HG02759 (cell line): ENCODE measurements at regions not wholly inside any gene's neighbourhood (a gene's known extent, or its start where the extent isn't known, plus 50 kb on each side); places are given as distances from the start of the nearest gene placed in this dataset.

Experiments used
- ATAC-seq: cut with Tn5 transposase; IDR thresholded peaks from one replicate; pipeline ENCODE4 v1.9.1; 2021; ENCODE audit warnings: mild to moderate bottlenecking, moderate library complexity; ENCODE audit not compliant: unreplicated experiment

- ATAC-seq, result no peak
These were observed 779.7 kb upstream of the FLRT2 start for GRCh38 chr14:84750284-84750683.

- no peak for ATAC-seq
These were observed 779.0 kb upstream of the FLRT2 start for GRCh38 chr14:84750763-84751554.

GRCh38 chr14:84751745-84752144, 778.2 kb upstream of the FLRT2 start:
- ATAC-seq, result no peak

GRCh38 chr14:84760489-84761126, 769.3 kb upstream of the FLRT2 start:
- ATAC-seq, result no peak

GRCh38 chr14:84767434-84767833, 762.5 kb upstream of the FLRT2 start:
- no peak for ATAC-seq

GRCh38 chr14:84770030-84770429, 759.9 kb upstream of the FLRT2 start:
- no peak for ATAC-seq

GRCh38 chr14:84777356-84777755, 752.6 kb upstream of the FLRT2 start:
- no peak for ATAC-seq

- no peak for ATAC-seq
These were observed 747.0 kb upstream of the FLRT2 start for GRCh38 chr14:84782902-84783301.

GRCh38 chr14:84783511-84783910, 746.4 kb upstream of the FLRT2 start:
- no peak for ATAC-seq

GRCh38 chr14:84785996-84786395, 743.9 kb upstream of the FLRT2 start:
- ATAC-seq, result no peak

- no peak for ATAC-seq
These were observed 740.9 kb upstream of the FLRT2 start for GRCh38 chr14:84789012-84789411.

- ATAC-seq, result no peak
These were observed 737.1 kb upstream of the FLRT2 start for GRCh38 chr14:84792722-84793410.

- ATAC-seq, result no peak
These were observed 732.6 kb upstream of the FLRT2 start for GRCh38 chr14:84797326-84797725.

- no peak for ATAC-seq
These were observed 725.5 kb upstream of the FLRT2 start for GRCh38 chr14:84804468-84804867.

GRCh38 chr14:84804895-84805294, 725.0 kb upstream of the FLRT2 start:
- no peak for ATAC-seq

GRCh38 chr14:84806181-84806580, 723.8 kb upstream of the FLRT2 start:
- no peak for ATAC-seq

GRCh38 chr14:84806622-84807021, 723.3 kb upstream of the FLRT2 start:
- ATAC-seq, result no peak

- ATAC-seq, result no peak
These were observed 722.3 kb upstream of the FLRT2 start for GRCh38 chr14:84807673-84808072.

GRCh38 chr14:84809158-84809557, 720.8 kb upstream of the FLRT2 start:
- ATAC-seq, result no peak

GRCh38 chr14:84814391-84814790, 715.6 kb upstream of the FLRT2 start:
- ATAC-seq, result no peak

- ATAC-seq, result no peak
These were observed 710.4 kb upstream of the FLRT2 start for GRCh38 chr14:84819528-84819927.
